ENCODE measurements at regions not wholly inside any gene's neighbourhood (a gene's known extent, or its start where the extent isn't known, plus 50 kb on each side); places are given as distances from the start of the nearest gene placed in this dataset.
"Not testable (repeated sequence)": the region's sequence is repeated elsewhere in the genome, so short reads cannot be mapped to it uniquely, and the experiment has no call there.

DNA sequence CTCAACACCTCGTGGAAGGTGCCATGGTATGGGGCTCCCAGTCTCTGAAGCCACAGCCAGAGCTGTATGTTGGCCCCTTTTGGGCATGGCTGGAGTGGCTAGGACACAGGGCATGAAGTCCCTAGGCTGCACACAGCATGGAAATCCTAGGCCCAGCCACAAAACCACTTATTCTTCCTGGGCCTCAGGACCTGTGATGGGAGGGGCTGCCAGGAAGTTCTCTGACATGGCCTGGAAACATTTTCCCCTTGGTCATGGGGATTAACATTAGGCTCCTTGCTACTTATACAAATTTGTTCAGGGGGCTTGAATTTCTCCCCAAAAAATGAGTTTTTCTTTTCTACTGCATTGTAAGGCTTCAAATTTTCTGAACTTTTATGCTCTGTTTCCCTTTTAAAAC lies 2091.2 kb upstream of the ACO1 start:
- H3K4me1 Mint-ChIP-seq = no peaks in the 10 kb centered on the region
- DNase-seq = no peak
- H3K27ac Mint-ChIP-seq = no peak overlapping the region
- H3K4me3 Mint-ChIP-seq = no peak overlapping the region
- H3K9me3 Mint-ChIP-seq = peaks cover 2 to 21% (median 8%) of the 10 kb centered on the region in 6 donors
- no peaks in the 10 kb centered on the region for H3K36me3 Mint-ChIP-seq
- H3K27me3 Mint-ChIP-seq (ENCODE audit: low read depth in 3 of 3) = no peaks in the 10 kb centered on the region

DNA sequence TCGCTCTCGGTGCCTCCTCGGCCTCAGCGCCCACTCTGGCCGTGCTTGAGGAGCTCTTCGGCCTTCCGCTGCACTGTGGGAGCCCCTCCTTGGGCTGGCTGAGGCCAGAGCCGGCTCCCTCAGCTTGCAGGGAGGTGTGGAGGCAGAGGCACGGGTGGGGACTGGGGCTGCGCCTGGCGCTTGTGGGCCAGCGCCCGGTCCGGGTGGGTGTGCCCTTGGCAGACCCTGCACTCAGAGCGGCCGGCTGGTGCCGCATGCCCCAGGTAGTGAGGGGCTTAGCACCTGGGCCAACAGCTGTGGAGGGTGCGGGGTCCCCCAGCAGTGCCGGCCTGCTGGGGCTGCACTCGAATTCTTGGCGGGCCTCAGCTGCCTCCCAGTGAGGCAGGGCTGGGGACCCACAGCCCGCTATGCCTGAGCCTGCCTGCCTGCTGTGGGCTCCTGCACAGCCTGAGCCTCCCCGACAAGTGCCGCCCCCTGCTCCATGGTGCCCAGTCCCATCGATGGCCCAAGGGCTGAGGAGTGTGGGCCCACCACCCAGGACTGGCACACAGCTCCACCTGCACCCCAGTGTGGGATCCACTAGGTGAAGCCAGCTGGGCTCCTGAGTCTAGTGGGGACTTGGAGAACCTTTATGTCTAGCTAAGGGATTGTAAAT lies 2085.2 kb upstream of the ACO1 start:
- Mint-ChIP-seq H3K9me3 (peaks cover 5 to 24% (median 8%) of the 10 kb centered on the region in 6 donors), H3K4me1 (no peaks in the 10 kb centered on the region), H3K36me3 (no peaks in the 10 kb centered on the region), H3K4me3 (no peak overlapping the region), H3K27me3 (ENCODE audit: low read depth in 3 of 3) (no peaks in the 10 kb centered on the region), H3K27ac (no peak overlapping the region)
- DNase-seq = no peak

DNA sequence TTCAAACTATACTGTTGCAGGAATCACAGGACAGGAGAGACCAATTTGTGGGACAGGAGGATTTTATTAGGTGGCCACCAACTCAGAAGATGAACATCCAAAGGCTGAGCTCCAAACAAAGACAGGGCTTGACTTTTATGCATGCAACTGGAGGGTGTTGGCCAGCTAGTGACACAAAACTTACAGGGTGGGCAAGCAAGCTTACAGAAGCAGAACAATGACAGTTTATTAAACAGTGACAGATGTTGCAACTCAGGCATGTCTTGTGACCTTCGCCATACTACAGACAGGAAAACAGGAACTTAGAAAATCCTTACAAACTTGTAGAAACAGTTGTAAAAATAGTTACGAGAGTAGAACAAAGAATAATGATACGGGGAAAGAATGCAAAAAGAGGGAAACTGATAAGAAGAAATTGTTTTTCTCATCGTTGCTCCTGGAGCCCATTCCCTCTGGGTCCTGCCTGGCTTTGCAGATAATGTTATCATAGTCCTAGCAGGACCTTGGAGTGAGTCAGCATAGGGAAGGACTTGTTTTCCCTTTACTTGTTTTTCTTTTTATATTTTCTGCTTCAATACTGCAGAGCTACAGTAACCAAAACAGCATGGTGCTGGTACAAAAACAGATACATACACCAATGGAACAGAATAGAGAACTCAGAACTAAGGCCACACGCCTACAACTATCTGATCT lies 2083.0 kb upstream of the ACO1 start:
- Mint-ChIP-seq H3K27ac (no peak overlapping the region), H3K9me3 (peaks cover 8 to 17% (median 8%) of the 10 kb centered on the region in 6 donors), H3K4me3 (no peak overlapping the region), H3K27me3 (ENCODE audit: low read depth in 3 of 3) (no peaks in the 10 kb centered on the region), H3K36me3 (no peaks in the 10 kb centered on the region), H3K4me1 (no peaks in the 10 kb centered on the region)
- DNase-seq = no peak

DNA sequence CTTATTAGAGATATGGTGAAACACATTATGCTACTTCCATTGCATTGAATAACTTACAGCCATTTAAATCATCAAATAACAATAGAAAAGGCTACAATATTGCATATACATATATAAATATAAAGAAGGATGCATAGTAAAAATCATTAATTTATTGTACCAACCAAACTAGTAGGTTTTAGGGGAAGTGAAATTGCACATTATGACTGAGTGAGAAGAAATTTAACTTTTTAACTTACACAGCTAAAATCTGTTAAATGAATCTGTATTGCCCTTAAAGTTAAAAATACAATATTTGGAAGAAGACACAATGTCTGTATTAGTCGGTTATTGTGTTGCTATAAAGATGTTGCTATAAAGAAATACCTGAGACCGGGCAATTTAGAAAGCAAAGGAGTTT lies 2073.7 kb upstream of the ACO1 start:
- Mint-ChIP-seq H3K27ac (no peak overlapping the region), H3K4me1 (no peaks in the 10 kb centered on the region), H3K4me3 (no peak overlapping the region), H3K36me3 (no peaks in the 10 kb centered on the region), H3K9me3 (peaks cover 0 to 15% (median 12%) of the 10 kb centered on the region in 6 donors), H3K27me3 (ENCODE audit: low read depth in 3 of 3) (peaks cover 0 to 2% (median 0%) of the 10 kb centered on the region in 3 donors)
- no peak for DNase-seq

DNA sequence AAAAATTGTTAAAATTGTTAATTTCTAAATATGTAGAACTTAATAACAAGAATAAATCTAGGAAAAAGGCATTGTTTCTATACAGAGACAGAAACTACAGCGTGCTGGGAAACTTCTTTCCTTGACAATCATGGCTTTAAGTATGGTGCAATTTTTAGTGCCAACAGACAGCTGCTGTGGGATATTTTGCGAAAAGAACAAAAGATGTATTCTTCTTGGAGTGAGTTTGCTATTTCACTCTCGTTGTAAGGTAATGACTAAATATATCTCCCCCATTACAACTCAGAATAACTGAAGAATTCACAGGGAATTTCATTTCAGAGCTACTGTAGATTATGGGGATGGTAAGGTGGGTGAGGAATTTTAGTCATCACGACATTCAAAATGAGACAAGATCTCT lies 2055.0 kb upstream of the ACO1 start:
- Mint-ChIP-seq H3K27ac (no peak overlapping the region), H3K9me3 (peaks cover 0 to 11% (median 4%) of the 10 kb centered on the region in 6 donors), H3K4me1 (no peaks in the 10 kb centered on the region), H3K36me3 (no peaks in the 10 kb centered on the region), H3K27me3 (ENCODE audit: low read depth in 3 of 3) (no peaks in the 10 kb centered on the region), H3K4me3 (no peak overlapping the region)
- DNase-seq = no peak

DNA sequence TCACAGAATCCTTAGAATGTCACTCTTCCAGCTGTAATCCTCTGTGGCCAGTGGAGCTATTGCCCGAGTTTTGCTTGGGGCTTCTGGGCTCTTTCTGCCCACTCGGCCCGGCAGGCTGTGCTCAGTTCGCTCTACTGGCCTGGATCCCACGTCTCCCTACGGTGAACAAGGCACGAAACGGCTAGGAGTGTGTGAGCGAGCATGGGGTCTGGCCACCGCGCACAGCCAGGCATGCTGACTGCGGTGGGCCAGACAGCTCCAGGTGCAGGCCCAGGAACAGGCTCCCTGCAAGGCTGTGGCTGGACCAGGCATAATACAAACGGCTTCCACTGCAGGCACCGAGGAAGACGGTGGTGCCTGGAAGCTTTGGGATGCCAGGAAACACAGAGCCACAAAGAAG lies 2035.5 kb upstream of the ACO1 start:
- Mint-ChIP-seq H3K27me3 (ENCODE audit: low read depth in 3 of 3) (no peaks in the 10 kb centered on the region), H3K4me1 (no peaks in the 10 kb centered on the region), H3K27ac (no peak overlapping the region), H3K4me3 (no peak overlapping the region), H3K9me3 (peaks cover 3 to 32% (median 19%) of the 10 kb centered on the region in 6 donors), H3K36me3 (no peaks in the 10 kb centered on the region)
- DNase-seq = no peak

DNA sequence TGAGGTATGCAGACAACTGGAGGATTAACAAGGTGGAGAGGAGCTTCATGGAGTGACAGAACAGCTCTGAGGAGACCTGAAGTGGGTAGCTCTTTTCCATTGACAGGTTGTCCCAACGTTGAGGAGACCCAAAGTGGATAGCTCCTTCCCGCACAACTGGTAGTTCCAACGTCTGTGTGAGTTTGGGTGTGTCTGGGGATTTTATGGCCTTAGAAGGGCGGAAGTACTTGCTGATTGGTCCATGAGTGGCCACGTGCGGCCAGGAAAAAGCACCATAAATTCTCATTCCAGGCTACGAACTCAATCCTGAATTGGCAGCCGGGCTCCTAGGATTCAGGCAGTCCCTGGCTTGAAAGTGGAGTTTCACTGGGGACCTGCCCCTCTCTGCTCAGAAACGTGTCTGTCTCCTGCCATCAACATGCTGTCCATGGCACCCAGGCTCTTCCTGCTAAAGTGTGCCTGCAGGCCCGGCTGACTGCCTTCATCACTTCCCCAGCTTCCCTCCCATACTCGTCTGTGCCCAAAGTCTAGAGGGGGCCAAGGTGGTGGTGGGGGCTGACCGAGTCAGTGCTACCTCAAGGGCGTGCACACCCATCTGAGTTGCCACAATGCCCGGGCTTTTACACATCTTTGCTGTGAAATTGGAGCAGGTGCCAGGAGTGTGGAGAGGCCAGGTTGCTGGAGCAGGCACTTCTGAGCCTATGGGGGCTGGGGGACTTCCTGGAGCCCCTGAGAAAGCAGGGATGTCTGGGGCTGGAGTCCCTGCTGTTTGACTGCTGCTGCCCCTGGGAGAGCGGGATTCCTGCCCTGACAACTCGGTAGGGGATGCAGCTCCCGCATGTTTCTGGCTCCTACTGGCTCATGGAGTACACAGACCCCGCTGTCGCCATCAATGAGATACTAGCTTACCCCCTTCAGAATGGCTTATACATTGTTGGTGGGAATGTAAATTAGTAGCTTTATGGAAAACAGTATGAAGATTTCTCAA lies 2034.6 kb upstream of the ACO1 start:
- Mint-ChIP-seq H3K36me3 (no peaks in the 10 kb centered on the region), H3K27ac (no peak overlapping the region), H3K9me3 (peaks cover 3 to 29% (median 19%) of the 10 kb centered on the region in 6 donors), H3K4me3 (no peak overlapping the region), H3K27me3 (ENCODE audit: low read depth in 3 of 3) (no peaks in the 10 kb centered on the region), H3K4me1 (no peaks in the 10 kb centered on the region)
- no peak for DNase-seq

DNA sequence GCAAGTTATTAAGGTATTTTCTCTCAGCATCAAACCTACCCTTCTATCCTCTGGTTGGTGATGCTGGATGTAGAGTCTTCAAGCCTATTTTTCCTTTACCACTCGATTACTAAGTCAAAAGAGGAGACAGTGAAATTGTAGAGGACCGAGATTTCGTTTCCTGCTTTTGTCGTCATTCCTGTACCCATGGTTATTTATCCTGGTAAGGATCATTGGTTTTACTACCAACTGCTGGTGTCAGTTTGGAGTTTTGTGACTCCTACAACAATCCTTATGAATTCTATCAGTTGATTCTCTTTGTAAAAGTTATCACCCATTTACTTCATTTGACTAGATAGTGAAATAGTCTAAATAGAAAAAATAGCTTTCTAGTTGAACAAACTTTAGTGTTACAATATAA lies 2028.2 kb upstream of the ACO1 start:
- H3K27ac Mint-ChIP-seq = no peak overlapping the region
- H3K36me3 Mint-ChIP-seq = no peaks in the 10 kb centered on the region
- no peak for DNase-seq
- H3K4me3 Mint-ChIP-seq = no peak overlapping the region
- no peaks in the 10 kb centered on the region for H3K4me1 Mint-ChIP-seq
- peaks cover 0 to 5% (median under 1%) of the 10 kb centered on the region in 6 donors for H3K9me3 Mint-ChIP-seq
- no peaks in the 10 kb centered on the region for H3K27me3 Mint-ChIP-seq (ENCODE audit: low read depth in 3 of 3)

DNA sequence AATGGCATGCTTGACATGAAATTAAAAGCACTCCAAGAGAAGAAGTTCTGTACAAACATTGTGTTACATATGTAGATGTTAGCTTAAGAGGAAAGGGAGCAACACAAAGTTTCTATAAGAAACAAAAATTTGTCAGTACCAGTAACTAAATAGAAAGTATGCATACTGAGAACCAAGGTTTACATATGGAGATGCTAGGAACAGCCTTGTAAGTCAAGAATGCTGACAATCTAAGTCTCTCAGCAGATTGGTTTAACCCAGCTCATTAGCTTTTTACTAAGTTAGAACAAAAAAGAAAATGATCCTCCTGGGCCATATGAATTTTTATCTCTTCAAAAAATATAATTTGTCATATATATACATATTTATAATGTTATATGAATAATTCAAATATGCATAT lies 2022.1 kb upstream of the ACO1 start:
- no peak for DNase-seq
- H3K27ac Mint-ChIP-seq = no peak overlapping the region

DNA sequence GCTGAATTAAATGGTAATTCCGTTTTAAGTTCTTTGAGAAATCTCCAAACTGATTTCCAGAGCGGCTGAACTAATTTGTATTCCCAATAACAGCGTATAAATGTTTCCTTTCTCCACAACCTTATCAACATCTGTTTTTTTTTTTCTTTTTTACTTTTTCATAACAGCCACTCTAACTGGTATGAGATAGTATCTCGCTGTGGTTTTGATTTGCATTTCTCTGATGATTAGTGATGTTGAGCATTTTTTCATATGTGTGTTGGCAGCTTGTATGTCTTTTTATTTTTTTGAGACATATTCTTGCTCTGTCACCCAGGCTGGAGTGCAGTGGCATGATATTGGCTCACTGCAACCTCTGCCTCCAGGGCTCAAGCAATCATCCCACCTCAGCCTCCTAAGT lies 2018.3 kb upstream of the ACO1 start:
- not testable (repeated sequence) for H3K4me1 Mint-ChIP-seq; H3K36me3 Mint-ChIP-seq; DNase-seq; H3K27ac Mint-ChIP-seq; H3K4me3 Mint-ChIP-seq; H3K27me3 Mint-ChIP-seq (ENCODE audit: low read depth in 3 of 3)
- H3K9me3 Mint-ChIP-seq = peaks cover 0 to 22% (median 9%) of the 10 kb centered on the region in 6 donors

More for the DNA sequence above, 2022.1 kb upstream of the ACO1 start:
- Mint-ChIP-seq H3K4me3 (no peak overlapping the region), H3K27me3 (ENCODE audit: low read depth in 3 of 3) (peaks cover 0 to 2% (median 0%) of the 10 kb centered on the region in 3 donors), H3K4me1 (no peaks in the 10 kb centered on the region), H3K9me3 (peaks cover 0 to 15% (median 6%) of the 10 kb centered on the region in 6 donors), H3K36me3 (no peaks in the 10 kb centered on the region)

DNA sequence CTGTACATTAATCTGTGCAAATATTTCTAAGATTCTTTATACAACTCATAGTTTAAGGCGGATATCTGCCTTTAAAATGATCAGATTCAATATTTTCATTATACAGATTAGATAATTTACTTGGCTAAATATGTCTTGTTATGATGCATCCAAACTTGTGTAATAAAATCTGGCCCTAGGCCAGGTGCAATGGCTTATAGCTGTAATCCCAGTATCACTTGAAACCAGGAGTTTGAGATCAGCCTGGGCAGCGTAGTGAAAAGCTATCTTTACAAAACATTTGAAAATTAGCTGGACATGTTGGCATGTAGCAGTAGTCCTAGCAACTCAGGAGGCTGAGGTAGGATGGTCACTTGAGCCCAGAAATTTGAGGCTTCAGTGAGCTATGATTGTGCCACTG lies 2002.2 kb upstream of the ACO1 start:
- Mint-ChIP-seq H3K36me3 (no peaks in the 10 kb centered on the region), H3K27me3 (ENCODE audit: low read depth in 3 of 3) (no peaks in the 10 kb centered on the region), H3K4me3 (no peak overlapping the region), H3K27ac (no peak overlapping the region), H3K4me1 (no peaks in the 10 kb centered on the region), H3K9me3 (peaks cover 0 to 16% (median 5%) of the 10 kb centered on the region in 6 donors)
- DNase-seq = no peak

DNA sequence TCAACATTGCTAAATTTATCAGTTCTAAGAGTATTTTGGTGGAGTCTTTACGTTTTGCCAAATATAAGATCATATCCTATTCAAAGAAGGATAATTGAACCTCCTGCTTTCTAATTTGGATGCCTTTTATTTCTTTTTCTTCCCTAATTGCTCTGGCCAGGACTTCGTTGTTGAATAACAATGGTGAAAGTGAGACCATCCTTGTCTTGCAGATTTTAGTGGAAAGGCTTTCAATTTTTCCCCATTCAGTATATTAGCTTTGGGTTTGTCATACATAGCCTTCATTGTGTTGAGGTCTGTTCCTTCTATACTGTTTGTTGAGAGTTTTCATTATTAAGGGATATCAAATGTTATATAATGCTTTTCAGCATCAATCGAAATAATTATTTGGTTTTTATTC lies 1974.2 kb upstream of the ACO1 start:
- H3K4me3 Mint-ChIP-seq = no peak overlapping the region
- no peaks in the 10 kb centered on the region for H3K27me3 Mint-ChIP-seq (ENCODE audit: low read depth in 3 of 3)
- H3K4me1 Mint-ChIP-seq = no peaks in the 10 kb centered on the region

DNA sequence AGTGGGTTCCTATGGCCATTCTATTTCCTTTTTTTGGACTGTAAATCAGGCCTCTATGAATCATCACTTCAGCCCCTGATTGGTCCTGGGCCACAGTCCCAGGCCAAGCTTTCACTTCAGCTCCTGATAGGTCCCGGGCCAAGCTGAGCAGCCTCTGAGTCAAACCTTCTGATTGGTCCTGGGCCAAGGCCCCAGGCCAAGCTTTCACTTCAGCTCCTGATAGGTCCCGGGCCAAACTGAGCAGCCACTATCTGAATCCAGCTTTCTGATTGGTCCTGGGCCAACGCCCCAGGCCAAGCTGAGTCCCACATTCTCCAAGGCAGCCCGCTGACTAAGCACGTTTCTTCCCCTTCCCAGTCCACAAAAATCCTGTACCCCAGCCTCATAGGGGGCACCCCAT lies 1972.9 kb upstream of the ACO1 start:
- H3K4me3 Mint-ChIP-seq = no peak overlapping the region
- H3K27me3 Mint-ChIP-seq (ENCODE audit: low read depth in 3 of 3) = no peaks in the 10 kb centered on the region
- H3K27ac Mint-ChIP-seq = no peak overlapping the region
- peaks cover 16 to 65% (median 33%) of the 10 kb centered on the region in 6 donors for H3K9me3 Mint-ChIP-seq
- DNase-seq = no peak
- no peaks in the 10 kb centered on the region for H3K4me1 Mint-ChIP-seq
- peaks cover 0 to 3% (median 0%) of the 10 kb centered on the region in 3 donors for H3K36me3 Mint-ChIP-seq

More for the DNA sequence above, 1974.2 kb upstream of the ACO1 start:
- DNase-seq = no peak
- Mint-ChIP-seq H3K27ac (no peak overlapping the region), H3K9me3 (peaks cover 16 to 58% (median 33%) of the 10 kb centered on the region in 6 donors), H3K36me3 (peaks cover 0 to 3% (median 0%) of the 10 kb centered on the region in 3 donors)

DNA sequence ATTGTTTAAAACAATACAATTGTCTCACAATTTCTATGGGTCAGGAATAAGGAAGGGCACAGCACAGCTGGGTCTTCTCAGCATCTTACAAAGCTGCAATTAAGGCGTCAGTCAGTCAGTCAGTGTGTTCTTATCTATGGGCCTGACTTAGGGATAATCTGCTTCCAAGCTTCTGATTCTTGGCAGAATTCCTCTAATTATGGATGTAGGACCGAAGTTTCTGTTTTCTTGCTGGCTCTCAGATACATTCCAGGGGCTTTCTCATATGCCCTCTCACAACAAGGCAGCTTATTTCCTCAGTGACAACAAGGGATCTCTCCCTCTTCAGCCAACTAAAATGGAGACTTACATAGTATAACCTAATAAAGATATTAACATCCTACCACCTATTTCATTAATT lies 1925.3 kb upstream of the ACO1 start:
- no peak overlapping the region for H3K27ac Mint-ChIP-seq
- no peaks in the 10 kb centered on the region for H3K27me3 Mint-ChIP-seq (ENCODE audit: low read depth in 3 of 3)
- no peaks in the 10 kb centered on the region for H3K36me3 Mint-ChIP-seq
- no peaks in the 10 kb centered on the region for H3K4me1 Mint-ChIP-seq
- H3K4me3 Mint-ChIP-seq = no peak overlapping the region
- no peak for DNase-seq
- peaks cover 0 to 18% (median 8%) of the 10 kb centered on the region in 6 donors for H3K9me3 Mint-ChIP-seq
